H9 (cell line): ENCODE measurements at regions not wholly inside any gene's neighbourhood (a gene's known extent, or its start where the extent isn't known, plus 50 kb on each side); places are given as distances from the start of the nearest gene placed in this dataset.

Experiments used
- DNase-seq: peaks from one replicate; pipeline ENCODE4 v3.0.0-alpha.2; 2017
- H2AFZ ChIP-seq: one replicate; pipeline ENCODE4 v1.6.1; 2013; ENCODE audit warnings: mild to moderate bottlenecking, low read length, control low read depth, moderate library complexity
- H2AK5ac ChIP-seq: 2 replicates; pipeline ENCODE4 v1.6.1; 2013; ENCODE audit warnings: low read length, control low read depth, mixed read lengths; ENCODE audit not compliant: insufficient read length
- H2BK120ac ChIP-seq: one replicate; pipeline ENCODE4 v1.6.1; 2013; ENCODE audit warnings: low read depth, mild to moderate bottlenecking, low read length, control low read depth, inconsistent platforms; ENCODE audit not compliant: poor library complexity, severe bottlenecking
- H2BK12ac ChIP-seq: 2 replicates; pipeline ENCODE4 v1.6.1; 2013; ENCODE audit warnings: low read length, control low read depth, mixed read lengths, low read depth; ENCODE audit not compliant: insufficient read length
- H2BK15ac ChIP-seq: 2 replicates; pipeline ENCODE4 v1.6.1; 2013; ENCODE audit warnings: low read depth, low read length, control low read depth
- H2BK20ac ChIP-seq: one replicate; pipeline ENCODE4 v1.6.1; 2013; ENCODE audit warnings: low read depth, mild to moderate bottlenecking, low read length, control low read depth, inconsistent platforms; ENCODE audit not compliant: poor library complexity, severe bottlenecking
- H2BK5ac ChIP-seq: 2 replicates; pipeline ENCODE4 v1.6.1; 2013; ENCODE audit warnings: low read length, control low read depth, mixed read lengths; ENCODE audit not compliant: insufficient read length
- H3K14ac ChIP-seq: 2 replicates; pipeline ENCODE4 v1.6.1; 2013; ENCODE audit warnings: low read length, control low read depth; ENCODE audit not compliant: insufficient read depth
- H3K18ac ChIP-seq: 2 replicates; pipeline ENCODE4 v1.6.1; 2013; ENCODE audit warnings: low read depth, mild to moderate bottlenecking, mixed read lengths, low read length, control low read depth; ENCODE audit not compliant: insufficient read length
- H3K23ac ChIP-seq: 2 replicates; pipeline ENCODE4 v1.6.1; 2013; ENCODE audit warnings: low read length, control low read depth, mixed read lengths, low read depth; ENCODE audit not compliant: insufficient read length
- H3K23me2 ChIP-seq: 2 replicates; pipeline ENCODE4 v1.6.1; 2013; ENCODE audit warnings: low read depth, mild to moderate bottlenecking, mixed read lengths, low read length, control low read depth; ENCODE audit not compliant: insufficient read length, poor library complexity, severe bottlenecking
- H3K27ac ChIP-seq: 2 replicates; pipeline ENCODE4 v1.5.1; 2013; ENCODE audit warnings: low read length, control low read depth, mixed read lengths, low read depth; ENCODE audit not compliant: insufficient read length
- H3K27me3 ChIP-seq: 2 replicates; pipeline ENCODE4 v1.6.1; 2013; ENCODE audit warnings: low read length, control low read depth, inconsistent platforms; ENCODE audit not compliant: insufficient read depth
- H3K4ac ChIP-seq: 2 replicates; pipeline ENCODE4 v1.6.1; 2013; ENCODE audit warnings: low read depth, mild to moderate bottlenecking, control low read depth, inconsistent platforms, low read length, moderate library complexity
- H3K4me1 ChIP-seq: 2 replicates; pipeline ENCODE4 v1.6.1; 2013; ENCODE audit warnings: low read length, control low read depth, inconsistent platforms; ENCODE audit not compliant: insufficient read depth
- H3K4me2 ChIP-seq: 2 replicates; pipeline ENCODE4 v1.6.1; 2013; ENCODE audit warnings: low read length, control low read depth, mixed read lengths; ENCODE audit not compliant: insufficient read length, insufficient read depth
- H3K56ac ChIP-seq: 2 replicates; pipeline ENCODE4 v1.6.1; 2013; ENCODE audit warnings: low read depth, mild to moderate bottlenecking, mixed read lengths, low read length, control low read depth; ENCODE audit not compliant: insufficient read length
- H3K79me1 ChIP-seq: 2 replicates; pipeline ENCODE4 v1.6.1; 2013; ENCODE audit warnings: low read depth, mild to moderate bottlenecking, moderate library complexity, low read length, control low read depth, inconsistent platforms; ENCODE audit not compliant: insufficient read depth, poor library complexity, severe bottlenecking
- H3K79me2 ChIP-seq: 2 replicates; pipeline ENCODE4 v1.6.1; 2013; ENCODE audit warnings: low read length, control low read depth, inconsistent platforms; ENCODE audit not compliant: insufficient read depth
- H3K9ac ChIP-seq: 2 replicates; pipeline ENCODE4 v1.6.1; 2013; ENCODE audit warnings: low read length, control low read depth, mixed read lengths; ENCODE audit not compliant: insufficient read length; ENCODE audit errors: extremely low read depth
- H3K9me3 ChIP-seq: one replicate; pipeline ENCODE4 v1.6.1; 2013; ENCODE audit warnings: low read depth, low read length, inconsistent platforms; ENCODE audit not compliant: control insufficient read depth
- H3T11ph ChIP-seq: one replicate; pipeline ENCODE4 v1.6.1; 2013; ENCODE audit warnings: mild to moderate bottlenecking, low read length, control low read depth, inconsistent platforms
- H4K20me1 ChIP-seq: one replicate; pipeline ENCODE4 v1.6.1; 2013; ENCODE audit not compliant: control insufficient read depth, insufficient read length, insufficient read depth
- H4K5ac ChIP-seq: 2 replicates; pipeline ENCODE4 v1.6.1; 2013; ENCODE audit warnings: low read depth, mild to moderate bottlenecking, mixed read lengths, low read length, control low read depth; ENCODE audit not compliant: insufficient read length
- H4K8ac ChIP-seq: replicated peaks from 2 replicates; pipeline ENCODE4 v1.6.1; 2013; ENCODE audit warnings: low read length, control low read depth, mixed read lengths, low read depth; ENCODE audit not compliant: insufficient read length
- H4K91ac ChIP-seq: 2 replicates; pipeline ENCODE4 v1.6.1; 2013; ENCODE audit warnings: low read depth, mild to moderate bottlenecking, moderate library complexity, mixed read lengths, low read length, control low read depth; ENCODE audit not compliant: insufficient read length
- H3K27ac Mint-ChIP-seq, 3 experiments: 2 replicates in 2 of 3; 3 replicates in 1 of 3; pipeline ENCODE4 v1.8.0; 2020 to 2021; ENCODE audit warnings: mixed read lengths in 3 of 3, mild to moderate bottlenecking in 1 of 3, moderate library complexity in 1 of 3
- H3K27me3 Mint-ChIP-seq: 2 replicates; pipeline ENCODE4 v1.8.0; 2021; ENCODE audit warnings: low read depth, mild to moderate bottlenecking, moderate library complexity, mixed read lengths
- H3K36me3 Mint-ChIP-seq, 3 experiments: 2 replicates in 2 of 3; 3 replicates in 1 of 3; pipeline ENCODE4 v1.8.0; 2020 to 2021; ENCODE audit warnings: low read depth in 3 of 3, mixed read lengths in 3 of 3; ENCODE audit not compliant: insufficient read depth in 1 of 3
- H3K4me1 Mint-ChIP-seq, 2 experiments: 2 replicates each; pipeline ENCODE4 v1.8.0; 2020; ENCODE audit warnings: mixed read lengths in 2 of 2
- H3K4me3 Mint-ChIP-seq, 2 experiments: 2 replicates in 1 of 2; 3 replicates in 1 of 2; pipeline ENCODE4 v1.8.0; 2020 to 2021; ENCODE audit warnings: mild to moderate bottlenecking in 2 of 2, mixed read lengths in 2 of 2, moderate library complexity in 1 of 2
- H3K9me3 Mint-ChIP-seq, 2 experiments: 2 replicates in 1 of 2; 3 replicates in 1 of 2; pipeline ENCODE4 v1.8.0; 2020; ENCODE audit warnings: mild to moderate bottlenecking in 2 of 2, mixed read lengths in 2 of 2, moderate library complexity in 1 of 2
- CTCF ChIP-seq: fragments of 200-600 bp; sonication (generic); conservative IDR thresholded peaks from 3 replicates; pipeline ENCODE4 v1.8.0; 2021; ENCODE audit warnings: antibody characterized with exemption, mild to moderate bottlenecking
- WGBS: extraction: QIAGEN DNeasy Blood & Tissue Kit; methylation state at CpG from one replicate; pipeline ENCODE4 v1.1.7; 2013; ENCODE audit warnings: missing lambda C conversion rate, low lambda C conversion rate, mixed read lengths; ENCODE audit not compliant: insufficient read length; ENCODE audit errors: extremely low coverage; 5-methylcytosine and 5-hydroxymethylcytosine counted together

- H3K79me2 ChIP-seq = no peaks in the 10 kb centered on the region
- Mint-ChIP-seq H3K4me1 (no peaks in the 10 kb centered on the region), H3K4me3 (no peak overlapping the region), H3K36me3 (no peaks in the 10 kb centered on the region; a peak in 1 of 7 replicates), H3K27ac (no peak overlapping the region), H3K27me3 (peaks cover 2% of the 10 kb centered on the region), H3K9me3 (peaks cover 2 to 3% of the 10 kb centered on the region in 2 experiments; a peak in 2 of 5 replicates)
- H2BK20ac ChIP-seq = no peak overlapping the region
- no peak overlapping the region for H3K4ac ChIP-seq
- no peak overlapping the region for H3K23ac ChIP-seq
- no peak overlapping the region for H3K4me2 ChIP-seq
- no peak overlapping the region for H3K14ac ChIP-seq
- no peak overlapping the region for H4K5ac ChIP-seq
- H3K9me3 ChIP-seq = no peaks in the 10 kb centered on the region
- no peak overlapping the region for H3T11ph ChIP-seq
- TF ChIP-seq CTCF = no peak
- no peak overlapping the region for H2AK5ac ChIP-seq
- H4K20me1 ChIP-seq = no peaks in the 10 kb centered on the region
- no CpG with 5 or more reads among the region's 3 CpGs for WGBS
- H3K23me2 ChIP-seq = no peaks in the 10 kb centered on the region
- no peaks in the 10 kb centered on the region for H3K27me3 ChIP-seq
- no peak overlapping the region for H4K91ac ChIP-seq
- H2BK12ac ChIP-seq = no peak overlapping the region
- H3K9ac ChIP-seq = no peak overlapping the region
- no peak overlapping the region for H3K18ac ChIP-seq
- no peaks in the 10 kb centered on the region for H3K4me1 ChIP-seq
- no peak overlapping the region for H2AFZ ChIP-seq
- no peak overlapping the region for H4K8ac ChIP-seq
- no peaks in the 10 kb centered on the region for H3K79me1 ChIP-seq
- H2BK120ac ChIP-seq = no peak overlapping the region
- H2BK15ac ChIP-seq = no peak overlapping the region
- no peak overlapping the region for H2BK5ac ChIP-seq
- H3K56ac ChIP-seq = no peak overlapping the region
- no peak for DNase-seq
- H3K27ac ChIP-seq = no peak overlapping the region
Observed at GRCh38 chr10:47101807-47102206, 190.6 kb downstream of the PTPN20 start.
